ENCODE measurements at regions not wholly inside any gene's neighbourhood (a gene's known extent, or its start where the extent isn't known, plus 50 kb on each side); places are given as distances from the start of the nearest gene placed in this dataset.

GRCh38 chr4:141543176-141543575, 93.2 kb upstream of the IL15 start:
- Histone ChIP-seq H2AFZ (ENCODE audit: low read length) (no peak overlapping the region), H3K9ac (ENCODE audit: insufficient read depth, low read depth, low read length) (no peak overlapping the region), H3K79me2 (ENCODE audit: insufficient read depth, low read length) (no peaks in the 10 kb centered on the region), H3K4me3 (replicated peaks in 1 of 3; ENCODE audit: insufficient read depth in 1 of 3, low read depth in 2 of 3, low read length in 3 of 3) (no peak overlapping the region), H3K4me2 (ENCODE audit: low read depth, low read length) (no peak overlapping the region), H3K27me3 (ENCODE audit: control insufficient read depth in 1 of 2, insufficient read depth in 2 of 2, low read length in 2 of 2) (no peaks in the 10 kb centered on the region), H3K27ac (ENCODE audit: extremely low read length, insufficient read depth, low read length) (no peak overlapping the region), H3K36me3 (replicated peaks in 1 of 2; ENCODE audit: control insufficient read depth in 1 of 2, insufficient read depth in 2 of 2, low read length in 2 of 2) (no peaks in the 10 kb centered on the region), H4K20me1 (ENCODE audit: insufficient read depth, low read length) (no peaks in the 10 kb centered on the region), H3K4me1 (ENCODE audit: insufficient read depth, low read length) (no peaks in the 10 kb centered on the region), H3K9me3 (ENCODE audit: low read length) (peaks cover 13% of the 10 kb centered on the region)
- POLR2A ChIA-PET, result no interaction called here
- CTCF ChIA-PET (ENCODE audit: low intra/inter-chr PET ratio, low total read pairs), result no interaction called here
- 11% methylated on average over 1 of the region's 1 CpG for WGBS (ENCODE audit: low lambda C conversion rate)
- FAIRE-seq (no peak), DNase-seq (ENCODE audit: low spot score) (no peak), ATAC-seq (no peak)
- in situ Hi-C loops (cut with HindIII; ENCODE audit: extremely low pct_ligation_motif_present, low pct_unique_long_range_greater_than_20kb) (no loop called here), intact Hi-C loops (cut with micrococcal nuclease; ENCODE audit: unreplicated experiment) (no loop called here)
- TF ChIP-seq NFAT5 (CRISPR knock-in tag; IDR thresholded peaks at IDR 0.05), result no peak
- TF ChIP-seq NAIF1 (CRISPR knock-in tag; IDR thresholded peaks at IDR 0.05; ENCODE audit: borderline replicate concordance), result no peak
- no peak for TF ChIP-seq MAZ (IDR thresholded peaks at IDR 0.05; ENCODE audit: borderline replicate concordance, low read depth, low read length)
- no peak for TF ChIP-seq MAZ (CRISPR knock-in tag; IDR thresholded peaks at IDR 0.05; ENCODE audit: low read depth)
- no peak for TF ChIP-seq PLSCR1 (CRISPR knock-in tag; IDR thresholded peaks at IDR 0.05; ENCODE audit: borderline replicate concordance)
- no peak for TF ChIP-seq JUND (CRISPR knock-in tag; IDR thresholded peaks at IDR 0.05)
- TF ChIP-seq GLMP (CRISPR knock-in tag; IDR thresholded peaks at IDR 0.05; ENCODE audit: borderline replicate concordance), result no peak
- TF ChIP-seq KLF16 (CRISPR knock-in tag; IDR thresholded peaks at IDR 0.05), result no peak
- no peak for TF ChIP-seq ZNF550 (CRISPR knock-in tag; IDR thresholded peaks at IDR 0.05; ENCODE audit: borderline replicate concordance)
- TF ChIP-seq TERF1 (CRISPR knock-in tag; IDR thresholded peaks at IDR 0.05), result no peak
- TF ChIP-seq ZNF605 (CRISPR knock-in tag; IDR thresholded peaks at IDR 0.05), result no peak
- no peak for TF ChIP-seq SIX1 (CRISPR knock-in tag; IDR thresholded peaks at IDR 0.05; ENCODE audit: borderline replicate concordance)
- no peak for TF ChIP-seq ZNF17 (CRISPR knock-in tag; IDR thresholded peaks at IDR 0.05)
- BruUV-seq (replicated peaks), result no TSS peak
